Mucosa of rectum (tissue), 2 donors: ENCODE measurements at regions not wholly inside any gene's neighbourhood (a gene's known extent, or its start where the extent isn't known, plus 50 kb on each side); places are given as distances from the start of the nearest gene placed in this dataset.

Experiments used
- H3K27ac ChIP-seq, 2 donors: one replicate each; pipeline ENCODE4 v1.7.0; 2013; ENCODE audit warnings: inconsistent platforms in 2 of 2, low read depth in 2 of 2, low read length in 2 of 2
- H3K27me3 ChIP-seq, 2 donors: one replicate each; pipeline ENCODE4 v1.7.0; 2013; ENCODE audit warnings: low read length in 2 of 2; ENCODE audit not compliant: control insufficient read depth in 2 of 2, insufficient read depth in 2 of 2
- H3K36me3 ChIP-seq, 2 donors: one replicate each; pipeline ENCODE4 v1.7.0; 2013; ENCODE audit warnings: low read length in 2 of 2; ENCODE audit not compliant: control insufficient read depth in 2 of 2, insufficient read depth in 2 of 2
- H3K4me1 ChIP-seq, 2 donors: one replicate each; pipeline ENCODE4 v1.7.0; 2013; ENCODE audit warnings: low read length in 2 of 2, mild to moderate bottlenecking in 1 of 2; ENCODE audit not compliant: control insufficient read depth in 2 of 2, insufficient read depth in 2 of 2
- H3K4me3 ChIP-seq, 2 donors: one replicate each; pipeline ENCODE4 v1.7.0; 2013; ENCODE audit warnings: low read length in 2 of 2
- H3K9ac ChIP-seq, 2 donors: one replicate each; pipeline ENCODE4 v1.7.0; 2013; ENCODE audit warnings: low read length in 2 of 2, low read depth in 1 of 2, mild to moderate bottlenecking in 1 of 2
- H3K9me3 ChIP-seq, 2 donors: one replicate each; pipeline ENCODE4 v1.7.0; 2013; ENCODE audit warnings: low read length in 2 of 2; ENCODE audit not compliant: control insufficient read depth in 2 of 2
- donor health status: healthy.
- donor health status: Normal muscosa, but diverticular disease.

DNA sequence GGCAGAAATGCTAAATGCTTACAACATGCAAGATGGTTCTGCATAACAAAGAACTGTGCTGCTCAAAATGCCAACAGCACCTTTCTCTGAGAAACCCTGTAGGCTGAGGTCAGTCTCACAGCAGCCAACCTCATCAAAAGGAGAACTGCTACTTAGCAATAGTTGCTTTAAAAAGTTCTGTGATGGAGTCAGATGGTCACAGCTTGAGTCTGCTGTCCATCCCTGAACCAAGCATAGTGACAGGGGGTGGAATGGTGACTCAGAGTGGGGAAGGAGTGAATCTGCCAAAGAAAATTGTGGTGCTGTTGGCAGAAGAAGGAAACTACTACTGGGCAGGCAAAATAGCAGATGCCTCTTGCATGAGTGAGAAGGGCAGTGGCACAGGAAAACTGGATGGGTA is 106.0 kb upstream of the FAM78B start:
- no peaks in the 10 kb centered on the region for H3K4me1 ChIP-seq
- no peaks in the 10 kb centered on the region for H3K36me3 ChIP-seq
- H3K9ac ChIP-seq: no peak overlapping the region
- H3K27ac ChIP-seq: no peak overlapping the region
- no peaks in the 10 kb centered on the region for H3K9me3 ChIP-seq
- no peak overlapping the region for H3K4me3 ChIP-seq
- no peaks in the 10 kb centered on the region for H3K27me3 ChIP-seq

DNA sequence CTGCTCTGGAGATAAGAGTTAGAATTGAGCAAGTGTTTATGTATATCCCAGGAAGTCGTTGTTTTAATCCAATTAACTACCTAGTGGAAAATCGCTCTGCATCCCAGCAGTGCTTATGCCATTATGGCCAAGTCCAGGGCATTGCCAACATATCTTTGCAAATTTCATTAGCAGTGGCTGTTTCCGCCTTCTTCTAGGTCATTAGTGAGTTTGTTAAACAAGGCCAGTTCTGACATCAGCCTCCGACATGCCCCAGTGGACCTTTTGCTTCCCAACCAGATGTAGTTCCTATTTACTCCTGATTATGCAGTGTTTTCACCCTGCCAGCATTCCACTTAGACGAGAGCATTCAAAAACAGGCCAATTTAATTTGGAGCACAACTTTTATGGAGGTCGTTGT is 106.8 kb upstream of the FAM78B start:
- Histone ChIP-seq H3K9ac (no peak overlapping the region), H3K27me3 (no peaks in the 10 kb centered on the region), H3K27ac (no peak overlapping the region)

DNA sequence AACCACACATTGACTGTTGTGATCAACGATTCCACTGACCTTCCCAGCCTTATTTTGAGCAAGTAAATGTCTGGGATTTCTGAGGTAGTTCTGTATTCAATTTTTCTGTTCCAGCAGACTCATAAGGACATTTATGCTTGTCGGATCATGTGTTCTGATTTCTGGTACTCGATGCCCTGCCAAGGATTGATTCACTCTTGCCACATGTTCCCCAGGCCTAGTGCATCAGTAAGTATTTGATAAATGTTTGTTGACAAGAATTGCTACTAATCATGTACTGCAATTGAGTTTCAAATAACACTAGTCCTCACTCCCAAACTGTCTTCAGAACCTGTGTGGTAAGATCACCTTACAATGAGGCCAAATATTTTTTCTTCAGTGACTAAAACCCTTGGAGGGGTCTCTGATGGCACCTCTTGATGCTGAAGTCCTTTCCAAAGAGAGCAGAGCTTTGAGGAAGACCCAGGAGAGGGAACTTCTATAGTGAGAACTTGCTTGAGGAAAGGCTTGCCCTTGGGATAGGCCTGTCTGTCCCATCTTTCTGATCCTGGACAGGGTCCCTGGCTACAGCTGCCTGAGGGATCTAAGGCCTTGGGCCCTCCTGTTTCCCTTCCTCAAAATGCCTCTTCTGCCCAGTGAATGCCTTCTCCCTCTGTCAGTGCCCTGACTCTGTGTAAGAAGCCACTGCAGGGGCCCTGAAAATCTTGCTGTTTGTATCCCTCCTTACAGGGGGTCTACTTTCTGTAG is 115.8 kb upstream of the FAM78B start:
- no peaks in the 10 kb centered on the region for H3K4me1 ChIP-seq
- no peak overlapping the region for H3K4me3 ChIP-seq
- no peaks in the 10 kb centered on the region for H3K9me3 ChIP-seq
- no peak overlapping the region for H3K27ac ChIP-seq
- H3K27me3 ChIP-seq: no peaks in the 10 kb centered on the region
- no peak overlapping the region for H3K9ac ChIP-seq
- H3K36me3 ChIP-seq: no peaks in the 10 kb centered on the region

More for the DNA sequence above, 106.8 kb upstream of the FAM78B start:
- no peaks in the 10 kb centered on the region for H3K4me1 ChIP-seq
- no peak overlapping the region for H3K4me3 ChIP-seq
- no peaks in the 10 kb centered on the region for H3K9me3 ChIP-seq
- H3K36me3 ChIP-seq: no peaks in the 10 kb centered on the region

DNA sequence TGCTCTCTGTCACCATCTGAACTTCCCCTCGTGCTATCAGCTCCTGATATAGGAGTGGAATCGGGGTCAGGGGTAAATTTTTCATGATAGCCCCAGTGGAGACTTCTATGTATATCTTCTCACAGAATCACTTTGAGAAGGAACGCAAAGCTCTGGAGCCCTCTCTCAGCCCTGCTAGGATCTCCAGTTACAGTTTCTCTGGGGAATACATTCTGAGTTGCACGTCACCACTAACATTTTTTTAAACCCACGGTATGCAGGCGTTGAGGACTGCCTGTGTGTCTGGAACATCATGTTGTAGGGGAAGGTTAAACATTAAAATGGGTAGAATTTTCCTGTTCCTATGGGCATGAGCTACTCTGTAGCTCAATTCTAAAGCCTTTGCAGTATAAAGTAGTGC is 116.4 kb upstream of the FAM78B start:
- no peaks in the 10 kb centered on the region for H3K4me1 ChIP-seq
- H3K27me3 ChIP-seq: no peaks in the 10 kb centered on the region
- no peak overlapping the region for H3K4me3 ChIP-seq
- H3K9ac ChIP-seq: no peak overlapping the region
- no peaks in the 10 kb centered on the region for H3K9me3 ChIP-seq
- H3K27ac ChIP-seq: no peak overlapping the region
- no peaks in the 10 kb centered on the region for H3K36me3 ChIP-seq

DNA sequence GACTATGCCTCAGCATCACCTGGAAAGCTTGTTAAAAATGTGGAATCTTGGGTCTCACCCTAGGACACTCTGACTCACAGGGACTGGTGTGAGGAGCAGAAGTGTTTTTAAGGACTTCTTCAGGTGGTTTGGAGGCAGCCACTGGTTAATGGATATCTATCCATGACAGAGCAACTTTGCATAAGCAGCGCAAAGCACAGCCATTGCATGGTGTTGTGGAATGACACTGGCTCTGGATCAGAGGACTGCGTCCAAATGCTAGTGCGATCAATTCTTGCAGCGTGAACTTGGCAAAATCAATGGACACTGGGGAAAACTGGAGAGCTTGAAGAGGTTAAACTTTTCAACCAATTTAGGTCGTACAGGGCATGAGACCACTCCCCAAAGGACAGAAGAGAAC is 116.8 kb upstream of the FAM78B start:
- Histone ChIP-seq H3K4me1 (no peaks in the 10 kb centered on the region), H3K9ac (no peak overlapping the region), H3K36me3 (no peaks in the 10 kb centered on the region), H3K27ac (no peak overlapping the region), H3K27me3 (no peaks in the 10 kb centered on the region), H3K9me3 (no peaks in the 10 kb centered on the region), H3K4me3 (no peak overlapping the region)

DNA sequence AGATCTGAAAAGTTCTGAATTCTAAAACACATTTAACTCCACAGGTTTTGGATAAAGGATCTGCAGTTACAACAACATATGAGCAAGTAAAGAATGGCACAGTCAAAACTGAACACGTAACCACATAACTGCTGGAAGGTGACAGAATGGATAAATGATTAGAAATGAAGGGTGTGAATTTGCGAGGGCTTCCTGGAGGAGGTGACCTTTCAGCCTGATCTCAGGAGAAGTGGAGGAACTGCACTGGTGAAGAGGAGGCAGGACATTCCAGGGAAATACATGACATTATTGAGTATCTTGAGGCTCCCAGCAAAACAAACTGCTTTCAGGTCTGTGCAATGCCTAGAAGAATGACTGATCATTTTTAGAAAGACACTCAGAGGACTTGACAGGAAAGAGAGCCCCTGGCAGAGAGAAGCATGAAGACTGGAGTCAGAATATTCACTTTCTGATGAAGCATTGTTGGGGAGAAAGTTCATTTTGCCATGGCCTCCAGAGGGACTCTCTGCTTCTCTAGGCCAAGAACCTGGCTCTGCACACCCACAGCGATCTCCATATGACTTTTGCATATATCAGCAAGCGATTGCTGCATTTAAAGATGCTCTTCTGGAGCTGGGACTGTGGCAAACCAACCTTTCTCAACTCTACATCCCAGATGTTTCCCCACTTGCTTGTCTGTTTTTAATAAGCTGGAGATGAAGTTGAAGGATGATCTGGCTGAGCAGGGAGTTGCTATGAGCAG is 122.7 kb upstream of the FAM78B start:
- H3K27me3 ChIP-seq: no peaks in the 10 kb centered on the region
- no peak overlapping the region for H3K4me3 ChIP-seq
- H3K9ac ChIP-seq: no peak overlapping the region
- no peaks in the 10 kb centered on the region for H3K36me3 ChIP-seq
- no peak overlapping the region for H3K27ac ChIP-seq
- no peaks in the 10 kb centered on the region for H3K9me3 ChIP-seq
- H3K4me1 ChIP-seq: no peaks in the 10 kb centered on the region

DNA sequence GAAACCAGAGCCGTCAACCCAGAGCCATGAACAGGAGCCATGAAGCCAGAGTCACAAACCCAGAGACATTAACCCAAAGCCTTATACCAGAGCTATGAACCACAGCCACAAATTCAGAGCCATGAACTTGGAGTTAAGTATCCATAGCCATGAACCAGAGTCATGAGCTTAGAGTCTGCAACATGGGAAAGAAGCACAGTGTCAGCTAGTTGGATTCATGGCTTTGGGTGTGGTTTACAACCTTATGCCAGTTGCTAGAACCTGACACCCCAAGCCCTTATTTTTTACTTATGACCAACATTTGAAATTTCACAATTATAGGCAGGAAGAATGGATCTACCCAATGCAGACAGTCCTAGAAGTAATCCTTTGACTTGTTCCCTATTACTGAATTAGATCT is 128.9 kb upstream of the FAM78B start:
- H3K27me3 ChIP-seq: no peaks in the 10 kb centered on the region
- H3K9me3 ChIP-seq: no peaks in the 10 kb centered on the region
- H3K4me3 ChIP-seq: no peak overlapping the region
- no peaks in the 10 kb centered on the region for H3K4me1 ChIP-seq
- no peak overlapping the region for H3K27ac ChIP-seq
- no peaks in the 10 kb centered on the region for H3K36me3 ChIP-seq
- no peak overlapping the region for H3K9ac ChIP-seq

DNA sequence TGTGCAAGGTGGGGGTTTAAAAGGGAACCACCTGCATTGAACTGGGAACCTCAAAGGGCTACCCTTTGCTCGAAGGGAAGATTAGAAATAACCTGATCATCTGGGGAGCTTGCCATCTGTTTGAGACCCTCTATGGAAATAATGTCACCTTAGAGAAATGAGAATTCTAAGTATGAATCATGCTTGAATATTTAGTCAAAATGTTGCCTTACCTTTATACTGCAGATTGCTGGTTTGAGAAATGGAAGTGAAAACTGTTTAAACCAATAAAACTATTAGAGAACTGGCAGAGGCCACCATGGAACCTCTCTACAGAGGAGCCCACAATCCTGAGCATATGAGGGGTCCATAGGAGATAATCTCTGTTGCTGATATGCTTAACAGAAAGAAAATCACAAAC is 131.2 kb upstream of the FAM78B start:
- H3K9me3 ChIP-seq: no peaks in the 10 kb centered on the region
- no peak overlapping the region for H3K4me3 ChIP-seq
- no peaks in the 10 kb centered on the region for H3K27me3 ChIP-seq
- H3K4me1 ChIP-seq: no peaks in the 10 kb centered on the region
- no peak overlapping the region for H3K27ac ChIP-seq
- H3K36me3 ChIP-seq: no peaks in the 10 kb centered on the region
- H3K9ac ChIP-seq: no peak overlapping the region

DNA sequence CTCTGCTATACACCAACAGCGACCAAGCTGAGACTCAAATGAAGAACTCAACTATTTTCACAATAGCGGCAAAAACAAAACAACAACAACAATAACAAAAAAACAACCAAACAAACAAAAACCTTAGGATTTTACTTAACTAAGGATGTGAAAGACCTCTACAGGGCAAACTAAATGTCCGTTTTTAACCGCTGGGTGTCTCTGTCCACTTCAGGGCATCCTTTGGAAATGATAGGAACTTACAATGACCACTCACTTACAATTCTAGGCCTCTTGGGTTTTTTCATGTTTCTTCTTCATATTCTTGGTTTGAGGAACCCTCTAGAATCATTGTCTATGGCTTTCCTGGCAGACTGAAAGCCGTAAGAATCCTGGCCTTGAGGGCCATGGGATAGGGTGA is 134.0 kb upstream of the FAM78B start:
- Histone ChIP-seq H3K9me3 (no peaks in the 10 kb centered on the region), H3K9ac (no peak overlapping the region), H3K4me3 (no peak overlapping the region), H3K27me3 (no peaks in the 10 kb centered on the region), H3K27ac (no peak overlapping the region), H3K36me3 (no peaks in the 10 kb centered on the region), H3K4me1 (no peaks in the 10 kb centered on the region)

DNA sequence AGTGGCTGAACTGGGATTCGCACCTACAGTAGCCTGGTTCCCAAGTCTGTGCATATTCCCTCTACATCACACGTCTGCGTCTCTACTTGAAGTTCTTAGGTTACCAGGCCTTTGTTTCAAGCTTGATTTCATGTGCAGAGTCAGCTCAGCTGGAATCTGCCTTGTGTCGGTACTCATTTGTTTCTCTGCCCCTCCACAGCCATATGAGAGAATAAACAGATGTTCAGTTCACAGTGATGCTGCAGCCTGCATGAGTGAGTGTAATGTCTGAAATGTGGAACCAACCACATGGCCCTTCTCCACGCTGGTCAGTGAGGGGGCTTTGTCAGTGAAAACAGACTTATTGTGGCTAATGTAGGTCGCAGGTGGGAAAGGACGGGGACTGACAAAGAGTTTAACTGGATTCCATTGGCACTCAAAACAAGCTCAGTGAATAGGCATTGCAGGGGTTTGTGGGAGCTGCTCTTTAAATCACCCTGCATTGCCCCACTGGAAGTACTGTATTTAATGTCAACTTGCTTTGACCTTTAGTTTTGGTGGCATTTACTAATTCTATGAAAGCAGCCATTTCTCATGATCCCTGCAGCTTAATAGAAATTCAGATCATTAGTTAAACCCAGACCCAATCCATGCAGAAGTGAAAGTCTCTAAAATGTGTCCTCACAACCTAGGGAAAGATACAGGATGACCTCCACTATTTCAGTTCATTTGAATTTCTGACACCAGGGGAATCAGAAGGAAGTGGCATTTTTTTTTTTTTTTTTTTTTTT is 136.4 kb upstream of the FAM78B start:
- Histone ChIP-seq H3K36me3 (no peaks in the 10 kb centered on the region), H3K27ac (no peak overlapping the region), H3K27me3 (no peaks in the 10 kb centered on the region), H3K4me1 (no peaks in the 10 kb centered on the region), H3K9me3 (no peaks in the 10 kb centered on the region), H3K4me3 (no peak overlapping the region), H3K9ac (no peak overlapping the region)
